SIG-M5 (cell line): ENCODE measurements at regions not wholly inside any gene's neighbourhood (a gene's known extent, or its start where the extent isn't known, plus 50 kb on each side); places are given as distances from the start of the nearest gene placed in this dataset.

Source experiments
- DNase-seq: peaks from one replicate; lab custom pipeline; 2025; lab: John Stamatoyannopoulos, UW

- DNase-seq, result no peak
These were observed 97.2 kb downstream of the TRIM36 start for GRCh38 chr5:115072266-115073064.

GRCh38 chr5:115070737-115071136 lies 99.0 kb downstream of the TRIM36 start:
- DNase-seq, result no peak

- no peak for DNase-seq
These were observed 100.4 kb downstream of the TRIM36 start for GRCh38 chr5:115069087-115069968.

DNA sequence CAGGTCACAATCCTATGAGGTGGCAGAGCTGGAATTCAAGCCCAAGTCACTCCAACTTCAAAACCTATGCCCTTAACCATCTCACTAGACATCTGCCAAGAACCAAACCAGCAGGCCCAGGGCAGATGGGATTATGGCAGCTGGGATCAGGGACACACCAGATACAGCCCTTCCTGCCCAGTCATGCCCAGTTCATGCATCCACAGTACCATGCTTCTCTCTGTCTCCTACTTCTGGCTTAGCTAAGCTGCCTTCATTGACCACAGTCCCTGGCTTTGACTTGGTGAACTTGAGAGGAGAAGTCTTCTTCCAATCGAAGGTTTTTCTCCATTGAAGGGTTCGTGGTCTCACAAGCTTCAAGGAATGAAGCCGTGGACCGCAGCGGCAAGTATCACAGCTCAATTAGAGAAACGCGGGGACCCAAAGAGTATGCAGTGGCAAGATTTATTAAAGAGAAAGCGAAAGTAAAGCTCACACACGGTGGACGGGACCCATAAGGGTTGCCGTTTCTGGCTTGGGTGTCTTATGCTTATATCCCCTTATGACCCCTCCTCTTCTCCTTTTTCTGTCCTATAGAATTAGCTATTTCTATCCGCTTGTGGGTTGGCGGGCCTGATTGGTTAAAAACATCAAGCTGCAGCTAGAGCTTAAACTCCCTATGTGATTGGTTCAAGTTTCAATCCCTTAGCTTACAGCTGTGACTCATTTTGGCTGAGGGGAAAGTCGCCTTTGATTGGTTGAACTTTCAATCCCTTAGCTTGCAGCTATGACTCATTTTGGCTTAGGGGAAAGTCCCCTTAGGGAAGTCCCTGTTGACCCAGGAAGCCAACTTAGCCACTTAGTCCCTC lies 101.2 kb downstream of the TRIM36 start:
- DNase-seq, result no peak

- no peak for DNase-seq
These were observed 105.3 kb downstream of the TRIM36 start for GRCh38 chr5:115064380-115064779.

DNA sequence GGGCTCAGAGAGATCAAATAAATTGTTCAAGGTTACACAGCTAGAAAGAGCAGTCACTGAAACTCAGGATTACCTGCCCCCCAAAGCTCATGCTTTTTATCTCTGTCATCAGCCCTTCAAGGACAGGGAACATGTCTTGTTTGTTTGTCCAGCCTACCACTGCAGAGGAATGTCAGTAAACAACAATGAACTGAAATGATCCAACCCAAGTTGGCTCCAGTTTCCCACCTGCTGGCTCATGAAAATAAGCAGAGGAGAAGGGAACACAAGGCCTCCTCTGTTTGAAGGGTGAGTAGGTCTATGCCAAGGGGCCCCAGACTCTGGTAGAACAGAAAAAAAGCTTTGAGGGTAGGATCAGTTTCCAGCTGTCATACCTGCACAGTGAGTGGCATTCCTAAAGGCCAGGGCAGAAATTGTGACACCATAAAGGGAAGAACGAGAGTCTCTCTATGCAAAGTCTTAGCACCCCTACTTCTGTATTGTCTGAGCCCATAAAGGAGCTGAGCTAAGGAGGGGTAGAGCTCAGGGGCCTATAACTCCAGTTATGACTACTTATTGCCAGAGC lies 115.2 kb downstream of the TRIM36 start:
- no peak for DNase-seq

DNA sequence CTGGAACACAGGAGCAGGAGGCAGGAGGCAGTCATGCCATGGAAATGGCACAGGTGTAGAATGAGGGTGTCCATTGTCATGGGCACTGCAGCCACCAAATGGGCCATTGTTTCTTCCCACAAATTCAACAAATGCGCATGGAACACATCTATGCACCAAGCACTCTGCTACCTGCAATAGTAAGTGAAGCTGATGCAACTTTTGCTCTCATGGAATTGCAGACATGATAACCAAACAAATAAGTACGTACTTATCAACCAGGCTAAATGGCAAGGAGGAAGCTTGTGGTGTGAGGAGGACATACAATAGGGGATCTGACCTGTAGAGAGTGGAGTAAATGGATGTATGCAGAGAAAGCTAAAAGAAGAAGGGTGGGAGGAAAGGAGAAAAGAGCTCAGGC lies 116.8 kb downstream of the TRIM36 start:
- no peak for DNase-seq

- no peak for DNase-seq
These were observed 118.8 kb downstream of the TRIM36 start for GRCh38 chr5:115050866-115051265.

GRCh38 chr5:115033861-115034260 lies 135.8 kb downstream of the TRIM36 start:
- DNase-seq, result no peak

GRCh38 chr5:115028557-115028956 lies 141.2 kb downstream of the TRIM36 start:
- DNase-seq, result no peak

DNA sequence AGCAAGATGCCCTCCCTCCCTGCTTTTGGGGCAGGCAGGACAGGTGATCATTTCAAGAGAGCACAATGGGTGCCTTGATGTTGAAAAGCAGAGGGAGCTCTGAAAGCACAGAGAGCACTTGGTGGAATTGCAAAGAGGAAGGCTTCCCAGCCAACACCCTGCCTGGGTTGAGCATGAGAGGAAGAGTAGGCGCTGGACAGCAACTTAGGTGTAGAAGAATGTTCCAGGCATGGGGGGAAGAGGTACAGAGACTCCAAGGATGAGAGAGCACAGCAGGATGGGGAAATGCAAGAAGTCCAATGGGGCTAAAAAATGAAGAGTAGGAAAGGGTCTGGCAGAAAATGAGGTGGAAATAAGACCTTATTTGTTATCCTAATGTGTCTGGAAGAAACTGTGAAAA lies 144.8 kb downstream of the TRIM36 start:
- no peak for DNase-seq

DNA sequence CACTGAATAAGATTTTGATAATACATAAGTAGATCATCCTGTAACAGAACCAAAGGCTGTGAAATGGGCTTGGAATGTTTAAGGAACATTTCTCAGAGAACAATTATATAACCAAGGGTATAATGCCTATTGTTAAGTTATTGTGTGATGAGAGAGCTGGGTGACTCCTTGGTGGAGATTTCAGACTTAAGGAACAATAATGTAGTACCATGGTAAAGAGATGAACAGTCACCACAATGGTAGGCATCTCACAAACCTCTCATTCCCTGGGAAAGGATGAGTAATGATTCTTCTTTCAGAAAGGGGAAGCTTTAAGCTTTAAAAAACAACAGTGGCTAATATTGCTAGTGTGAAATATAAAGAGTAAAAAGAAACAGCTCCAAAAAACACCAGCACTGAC lies 147.4 kb downstream of the TRIM36 start:
- no peak for DNase-seq

- no peak for DNase-seq
These were observed 153.1 kb downstream of the TRIM36 start for GRCh38 chr5:115016646-115017045.

GRCh38 chr5:114999176-114999575 lies 170.5 kb downstream of the TRIM36 start:
- DNase-seq, result no peak

- no peak for DNase-seq
These were observed 180.2 kb downstream of the TRIM36 start for GRCh38 chr5:114989512-114989911.

DNA sequence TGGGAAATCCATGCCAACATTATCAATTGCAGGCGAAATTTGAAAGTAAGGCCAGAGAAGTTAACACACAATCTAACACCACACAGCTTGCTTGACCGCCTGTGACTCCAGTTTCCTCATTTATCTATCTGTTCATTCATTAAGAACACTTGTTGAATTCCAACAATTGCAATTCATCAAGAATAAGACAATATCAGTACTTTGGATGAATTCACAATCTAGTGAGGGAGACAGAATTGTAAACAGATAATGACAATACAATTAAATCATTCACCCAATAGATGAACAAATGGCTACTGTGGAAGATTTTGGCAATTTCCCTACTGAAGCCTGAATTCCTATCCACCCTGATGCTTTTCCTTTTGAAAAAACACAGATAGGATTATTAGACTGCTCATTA lies 181.6 kb downstream of the TRIM36 start:
- no peak for DNase-seq

GRCh38 chr5:114984796-114985195 lies 184.9 kb downstream of the TRIM36 start:
- DNase-seq, result no peak

- no peak for DNase-seq
These were observed 188.6 kb downstream of the TRIM36 start for GRCh38 chr5:114981111-114981510.

DNA sequence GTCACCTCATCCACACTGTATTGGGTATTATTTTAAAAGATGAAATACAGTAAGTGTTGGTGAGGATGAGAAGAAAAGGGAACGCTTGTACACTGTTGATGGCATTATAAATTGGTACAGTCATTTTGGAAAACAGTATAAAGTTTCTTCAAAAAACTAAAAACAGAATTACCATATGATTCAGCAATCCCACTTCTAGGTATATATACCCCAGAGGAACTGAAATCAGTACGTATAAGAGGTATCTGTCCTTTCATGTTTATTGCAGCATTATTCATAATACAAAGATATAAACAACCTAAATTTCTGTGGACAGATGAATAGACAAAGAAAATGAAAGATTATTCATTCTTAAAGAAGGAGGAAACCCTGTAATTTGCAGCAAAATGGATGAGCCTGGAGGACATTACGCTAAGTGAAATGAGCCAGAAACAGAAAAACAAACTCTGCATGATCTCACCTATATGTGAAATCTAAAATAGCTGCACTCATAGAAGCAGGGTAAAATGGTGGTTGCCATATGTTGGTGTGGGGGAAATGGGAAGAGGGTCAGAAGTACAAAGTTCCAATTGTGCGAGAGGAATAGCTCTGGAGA lies 191.6 kb downstream of the TRIM36 start:
- no peak for DNase-seq

DNA sequence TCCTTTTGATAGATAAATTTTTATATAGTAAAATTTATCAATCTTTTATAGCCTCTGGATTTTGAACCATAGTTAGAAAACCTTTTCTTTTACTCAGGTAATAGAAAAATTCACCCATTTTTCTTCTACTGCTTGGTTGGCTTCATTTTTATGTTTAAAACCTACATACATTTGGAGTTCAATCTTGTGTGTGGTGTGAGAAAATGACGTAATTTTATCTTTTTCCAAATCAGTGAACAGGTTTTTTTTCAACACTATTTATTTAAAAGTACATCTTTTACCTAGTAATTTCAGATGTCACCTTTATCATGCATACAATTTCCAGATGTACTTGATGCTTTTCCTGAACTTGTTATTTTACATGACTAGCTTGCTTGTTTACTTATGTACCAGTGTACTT lies 200.2 kb downstream of the TRIM36 start:
- DNase-seq, result no peak

DNA sequence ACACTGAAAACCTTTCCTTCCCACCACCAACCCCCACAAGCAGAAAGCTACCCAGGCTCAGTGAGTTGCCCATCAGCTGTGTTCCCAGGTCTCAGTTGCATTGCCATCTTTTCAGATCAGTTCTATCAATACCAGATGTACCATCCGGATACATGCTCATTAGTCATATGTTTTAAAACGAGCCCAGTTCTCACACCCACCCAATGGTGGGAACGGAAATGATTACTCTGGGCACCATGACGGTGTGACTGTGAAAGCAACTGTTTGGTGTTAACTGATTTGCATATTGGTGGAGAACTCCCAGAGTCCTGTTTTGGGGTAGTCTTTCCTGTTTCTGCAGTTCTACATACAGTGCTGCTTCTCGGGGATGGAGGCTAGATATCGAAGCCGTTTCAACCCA lies 212.3 kb downstream of the TRIM36 start:
- DNase-seq, result no peak

DNA sequence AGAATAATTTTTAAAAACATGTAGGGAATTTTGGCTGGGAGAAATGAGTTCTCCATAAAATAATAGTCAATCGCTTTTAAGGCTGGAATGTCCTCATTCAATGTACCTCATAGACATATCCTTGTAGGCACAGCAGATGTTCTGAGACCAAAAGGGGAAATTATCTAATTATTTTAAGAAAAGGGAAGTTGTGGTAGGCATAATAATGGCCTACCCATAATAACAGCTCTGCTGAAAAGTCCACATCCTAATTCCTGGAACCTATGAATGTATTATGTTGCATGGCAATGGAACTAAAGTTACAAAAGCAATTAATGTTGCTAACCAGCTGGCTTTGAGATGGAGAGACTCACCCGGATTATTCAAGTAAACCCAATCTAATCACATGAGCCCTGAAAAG lies 216.1 kb downstream of the TRIM36 start:
- peak; percentile 41 for DNase-seq
